ENCODE measurements at regions not wholly inside any gene's neighbourhood (a gene's known extent, or its start where the extent isn't known, plus 50 kb on each side); places are given as distances from the start of the nearest gene placed in this dataset.
A peak's percentile ranks its signal among the peaks of the same experiment; 100 is the strongest.

DNA sequence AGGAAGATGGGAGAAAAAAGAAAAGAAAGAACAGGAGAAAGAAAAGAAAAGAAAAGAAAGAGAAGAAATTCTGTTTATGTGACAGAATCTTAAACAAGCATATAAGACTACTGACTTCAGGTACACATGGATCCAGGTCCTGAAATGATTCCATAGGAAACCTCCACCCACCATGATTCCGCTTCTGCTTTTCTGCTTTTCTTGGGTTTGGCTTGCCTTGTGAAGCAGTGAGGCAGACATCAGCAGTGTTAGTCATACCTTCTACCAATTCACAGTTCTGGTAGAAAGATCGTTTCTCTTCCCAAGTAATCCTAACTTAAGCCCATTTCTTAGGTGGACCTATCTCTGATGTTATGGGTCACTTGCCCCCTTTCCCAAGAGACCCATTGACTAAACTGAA, 660.1 kb upstream of the RBFOX1 start:
- no peak for DNase-seq (ENCODE audit: low read depth)

DNA sequence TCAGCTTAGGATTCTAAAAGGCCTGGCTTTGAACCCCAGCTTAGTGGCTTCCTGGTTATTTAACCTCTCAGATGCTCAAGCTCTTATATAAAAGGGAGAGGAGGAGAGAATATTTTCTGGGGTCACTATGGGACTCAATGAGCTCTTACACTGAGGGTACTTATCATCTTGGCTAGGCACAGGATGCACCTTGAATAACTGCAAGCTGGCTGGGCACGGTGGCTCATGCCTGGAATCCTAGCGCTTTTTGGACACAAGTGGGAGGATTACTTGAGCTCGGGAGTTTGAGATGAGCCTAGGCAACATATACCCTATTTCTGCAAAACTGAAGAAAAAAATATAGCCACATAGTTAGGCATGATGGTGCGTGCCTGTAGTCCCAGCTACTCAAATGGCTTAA, 665.3 kb upstream of the RBFOX1 start:
- DNase-seq (ENCODE audit: low read depth), result no peak

DNA sequence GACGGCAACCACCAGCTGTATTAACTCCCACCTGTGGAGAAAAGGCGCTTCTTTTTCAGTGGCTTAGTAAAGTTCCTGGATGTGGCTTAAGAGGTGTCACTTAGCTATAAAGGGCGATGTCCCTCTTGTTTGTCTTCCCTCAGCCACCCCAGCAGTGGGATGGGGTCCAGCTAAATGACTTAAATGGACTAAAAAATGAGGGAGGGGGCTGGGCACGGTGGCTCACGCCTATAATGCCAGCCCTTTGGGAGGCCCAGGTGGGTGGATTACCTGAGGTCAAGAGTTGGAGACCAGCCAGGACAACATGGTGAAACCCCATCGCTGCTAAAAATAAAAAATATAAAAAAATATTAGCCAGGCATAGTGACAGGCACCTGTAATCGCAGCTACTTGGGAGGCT, 667.5 kb upstream of the RBFOX1 start:
- DNase-seq (ENCODE audit: low read depth), result no peak

DNA sequence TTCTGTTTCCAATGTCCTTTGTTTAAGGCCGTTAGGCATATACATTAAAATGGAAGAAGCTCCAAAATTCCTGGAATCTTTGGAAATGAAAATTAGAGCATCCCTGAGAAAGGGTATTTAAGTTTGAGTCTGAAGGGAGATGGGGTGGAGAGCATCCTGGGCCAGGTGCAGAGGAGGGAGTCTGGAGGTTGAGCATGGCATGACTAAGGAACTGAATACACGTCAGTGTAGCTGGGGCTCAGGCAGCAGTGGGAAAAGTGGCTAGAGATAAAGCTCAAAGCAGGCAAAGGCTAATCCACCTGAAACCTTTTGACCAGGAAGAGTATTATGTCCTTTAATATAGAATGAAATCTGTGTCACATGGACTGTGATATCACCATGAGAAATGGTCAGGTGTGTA, 669.0 kb upstream of the RBFOX1 start:
- DNase-seq (ENCODE audit: low read depth), result no peak

DNA sequence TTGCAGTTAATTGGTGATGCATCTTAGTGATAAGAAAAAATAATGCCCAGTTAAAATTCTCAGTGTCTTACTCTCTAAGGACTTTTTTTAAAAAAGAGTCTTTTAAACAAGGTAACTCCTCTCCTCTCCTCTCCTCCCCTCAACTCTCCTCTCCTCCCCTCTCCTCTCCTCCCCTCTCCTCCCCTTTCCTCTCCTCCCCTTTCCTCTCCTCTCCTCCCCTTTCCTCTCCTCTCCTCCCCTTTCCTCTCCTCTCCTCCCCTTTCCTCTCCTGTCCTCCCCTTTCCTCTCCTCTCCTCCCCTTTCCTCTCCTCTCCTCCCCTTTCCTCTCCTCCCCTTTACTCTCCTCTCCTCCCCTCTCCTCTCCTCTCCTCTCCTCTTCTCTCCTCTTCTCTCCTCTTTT, 675.9 kb upstream of the RBFOX1 start:
- no peak for DNase-seq (ENCODE audit: low read depth)

DNA sequence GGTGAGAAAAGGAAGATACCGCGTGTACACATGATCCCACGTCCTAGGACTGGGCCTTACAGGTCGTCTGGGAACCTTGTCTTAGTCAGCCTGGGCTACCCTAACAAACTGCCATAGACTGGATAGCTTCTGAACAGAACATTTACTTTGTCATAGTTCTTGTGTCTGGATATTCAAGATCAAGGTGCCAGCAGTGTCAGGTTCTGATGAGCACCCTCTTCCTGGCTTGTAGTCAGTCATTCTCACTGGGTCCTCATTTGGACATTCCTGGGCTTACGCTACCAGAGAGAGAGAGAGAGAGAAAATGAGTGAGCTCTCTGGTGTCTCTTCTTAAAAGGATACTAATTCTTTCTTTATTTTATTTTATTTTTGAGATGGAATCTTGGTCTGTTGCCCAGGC, 685.8 kb upstream of the RBFOX1 start:
- DNase-seq (ENCODE audit: low read depth), result no peak

DNA sequence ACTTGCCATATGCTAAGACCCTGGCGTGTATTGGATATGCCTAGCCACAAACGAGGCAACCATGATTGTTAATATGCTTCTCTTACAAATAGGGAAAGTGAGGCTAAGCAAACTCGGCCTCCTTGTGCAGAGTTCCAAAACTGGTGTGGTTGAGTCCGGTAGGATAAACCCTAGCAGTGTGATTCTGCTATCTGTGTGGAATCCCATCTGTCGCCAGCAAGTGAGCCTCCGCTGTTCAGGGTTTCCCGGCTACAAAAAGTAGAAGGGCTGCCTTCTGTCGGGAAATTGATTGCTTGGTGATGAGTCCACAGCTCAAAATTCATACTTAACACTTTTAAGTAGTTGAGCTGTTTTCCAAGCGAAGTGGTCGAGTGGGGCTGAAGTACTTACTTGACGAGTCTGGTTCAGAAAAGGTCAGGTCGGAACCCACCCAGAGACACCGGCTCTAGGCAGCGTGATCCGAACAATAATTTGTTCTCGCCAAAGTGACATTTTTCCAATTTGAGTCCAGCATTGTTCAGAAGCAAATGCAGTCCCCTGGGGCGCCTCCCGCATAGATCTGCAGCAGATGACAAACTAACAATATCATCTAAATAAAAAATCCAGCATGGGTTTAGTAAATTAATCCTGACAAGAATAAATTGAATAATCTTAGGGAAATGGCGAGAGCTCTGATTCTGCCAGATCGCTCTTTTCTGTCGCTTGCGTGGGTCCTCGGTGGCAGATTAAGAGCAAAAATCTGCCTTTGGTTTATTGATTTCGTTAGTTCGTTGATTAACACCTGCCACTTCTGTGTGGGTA, 686.7 kb upstream of the RBFOX1 start:
- DNase-seq (ENCODE audit: low read depth), result no peak

DNA sequence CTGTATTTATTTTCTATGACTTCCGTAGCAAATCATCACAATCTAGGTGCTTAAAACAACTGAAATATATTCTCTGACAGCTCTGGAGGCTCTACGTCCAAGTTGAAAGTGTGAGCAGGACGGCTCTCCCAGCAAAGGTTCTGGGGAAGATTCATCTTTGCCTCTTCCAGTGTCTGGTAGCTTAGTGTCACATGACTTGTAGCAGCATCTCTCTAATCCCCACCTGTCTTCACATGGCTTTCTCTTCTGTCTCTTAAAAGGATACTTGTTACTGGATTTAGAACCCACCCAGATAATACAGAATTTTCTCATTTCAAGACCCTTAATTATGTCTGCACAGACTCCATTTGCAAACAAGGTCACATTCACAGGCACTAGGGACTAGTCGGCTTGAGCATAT, 687.7 kb upstream of the RBFOX1 start:
- DNase-seq (ENCODE audit: low read depth), result no peak

DNA sequence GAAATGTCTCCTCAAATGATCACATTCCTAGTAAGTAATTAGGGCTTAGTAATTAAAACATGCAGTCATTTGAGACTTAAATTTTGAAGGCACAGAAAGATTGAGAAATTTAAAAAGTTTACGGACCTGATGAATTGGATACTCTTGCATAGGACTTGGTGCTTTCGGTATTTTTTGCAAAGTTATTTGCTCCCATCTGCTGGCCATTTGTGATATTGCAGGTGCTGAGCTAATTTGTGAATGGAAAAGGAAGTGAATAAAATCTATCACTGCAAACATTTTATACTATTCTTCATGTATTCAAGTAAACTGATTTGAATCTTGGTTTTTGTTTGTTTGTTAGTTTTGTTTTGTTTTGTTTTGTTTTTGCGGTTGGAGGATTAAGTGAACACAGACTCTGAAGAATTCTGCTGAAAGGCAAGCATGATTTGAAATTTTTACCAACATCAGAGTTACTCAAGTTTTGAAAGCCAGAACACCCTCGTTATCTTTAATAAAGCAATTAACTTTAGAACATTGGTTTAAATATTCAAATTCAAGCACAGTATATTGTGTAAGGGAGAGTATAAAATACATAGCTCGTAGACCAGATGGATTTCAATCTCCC, 689.5 kb upstream of the RBFOX1 start:
- DNase-seq (ENCODE audit: low read depth), result peak; percentile 56

DNA sequence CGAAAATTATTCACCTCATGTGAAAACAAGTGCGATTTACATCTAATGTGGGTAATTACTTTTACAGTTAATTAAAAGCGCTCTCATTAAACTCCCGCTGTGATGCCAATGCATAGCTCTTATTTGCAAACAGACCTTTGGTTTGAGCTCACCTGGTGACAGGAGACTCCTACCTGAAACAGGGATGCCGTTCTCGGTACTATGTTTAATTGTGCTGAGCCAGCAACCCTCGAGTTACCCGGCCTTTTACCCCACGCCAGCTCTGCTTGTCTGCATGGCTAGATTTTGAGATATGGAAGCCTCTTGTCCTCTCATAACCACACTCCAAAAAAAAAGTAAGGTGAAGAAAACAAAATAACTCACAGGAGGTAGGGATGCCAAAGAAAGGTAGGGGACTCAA, 690.4 kb upstream of the RBFOX1 start:
- no peak for DNase-seq (ENCODE audit: low read depth)

DNA sequence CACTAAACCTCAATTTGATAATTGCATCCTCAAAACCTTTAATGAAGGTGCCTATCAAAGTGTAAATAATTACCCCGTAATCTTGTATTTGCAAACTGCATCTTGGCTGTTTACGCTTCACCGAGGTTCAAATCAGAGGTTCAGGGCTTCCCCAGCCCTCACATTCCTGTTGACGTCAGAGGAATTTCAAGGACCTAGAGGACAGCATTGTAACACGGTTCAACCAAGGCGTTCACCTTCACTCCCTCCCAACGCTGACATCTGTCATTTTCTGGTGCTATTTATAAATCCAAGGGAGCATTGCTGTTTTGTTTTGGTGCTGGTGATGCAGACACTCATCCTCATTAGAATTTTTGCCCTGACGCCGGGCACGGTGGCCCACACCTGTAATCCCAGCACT, 691.6 kb upstream of the RBFOX1 start:
- DNase-seq (ENCODE audit: low read depth), result no peak

DNA sequence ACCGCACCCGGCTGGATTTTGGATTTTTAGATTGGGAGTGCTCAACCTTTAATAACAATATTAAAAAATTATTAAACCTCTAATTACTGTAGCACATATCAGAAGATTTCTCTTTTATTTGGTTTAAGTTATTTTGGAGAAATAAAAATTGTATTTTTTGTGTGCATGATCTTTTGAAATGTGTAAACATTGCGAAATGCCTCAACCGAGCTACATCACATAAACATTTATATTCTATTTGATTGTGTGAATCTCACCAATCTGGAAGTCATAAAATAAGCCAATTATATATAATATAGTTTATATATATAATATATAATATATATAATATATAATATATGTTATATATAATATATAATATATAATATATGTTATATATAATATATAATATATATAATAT, 696.2 kb upstream of the RBFOX1 start:
- no peak for DNase-seq (ENCODE audit: low read depth)

DNA sequence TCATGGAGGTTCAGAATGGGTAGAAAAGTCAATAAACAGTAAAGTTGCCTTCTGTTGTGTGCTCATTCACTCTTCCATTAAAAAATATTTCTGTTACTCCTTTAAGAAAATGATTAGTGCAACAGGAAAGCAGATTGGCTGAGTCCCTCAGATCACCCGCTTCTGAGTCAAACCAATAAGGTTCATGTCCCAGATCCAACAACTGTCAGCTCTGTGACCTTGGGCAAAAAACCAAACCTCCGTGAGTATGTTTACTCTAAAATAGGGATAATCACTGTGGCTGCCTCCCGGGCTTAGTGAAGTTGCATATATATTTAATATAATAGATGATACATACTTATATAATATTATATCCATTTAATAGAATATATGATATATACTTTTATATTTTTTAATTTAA, 698.5 kb upstream of the RBFOX1 start:
- DNase-seq (ENCODE audit: low read depth), result no peak

DNA sequence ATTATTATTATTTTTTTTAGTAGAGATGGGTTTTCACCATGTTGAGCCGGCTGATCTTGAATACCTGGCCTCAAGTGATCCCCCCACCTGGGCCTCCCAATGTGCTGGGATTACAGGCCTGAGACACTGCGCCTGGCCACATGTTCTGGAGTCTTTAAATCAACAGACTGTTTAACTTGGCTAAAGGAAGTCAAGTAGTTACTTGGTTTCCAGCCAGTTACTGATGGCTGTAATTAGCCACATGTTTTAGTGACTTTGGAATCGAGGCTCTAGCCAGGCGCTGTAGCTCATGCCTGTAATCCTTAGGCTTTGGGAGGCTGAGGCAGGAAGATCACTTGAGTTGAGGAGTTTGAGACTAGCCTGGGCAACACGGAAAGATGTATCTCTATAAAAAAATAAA, 699.2 kb upstream of the RBFOX1 start:
- DNase-seq (ENCODE audit: low read depth), result no peak

DNA sequence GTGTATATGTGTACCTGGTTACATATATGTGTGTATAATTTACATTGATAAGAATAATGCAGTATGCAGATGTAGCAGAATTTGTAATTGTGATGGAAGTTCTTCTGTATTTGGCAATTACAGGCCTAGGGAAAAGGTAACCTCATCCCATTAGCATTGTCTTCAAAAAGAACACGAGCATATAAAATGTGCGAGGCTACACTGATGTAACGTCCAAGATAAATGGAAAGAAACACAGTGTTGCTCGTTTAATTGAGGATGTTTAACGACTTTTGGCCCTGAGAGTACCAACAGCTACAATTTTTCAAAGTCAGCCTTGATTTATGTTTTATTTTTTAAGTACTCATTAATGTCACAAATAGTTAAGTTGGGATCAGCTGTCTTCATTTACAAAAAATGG, 703.5 kb upstream of the RBFOX1 start:
- DNase-seq (ENCODE audit: low read depth), result no peak

DNA sequence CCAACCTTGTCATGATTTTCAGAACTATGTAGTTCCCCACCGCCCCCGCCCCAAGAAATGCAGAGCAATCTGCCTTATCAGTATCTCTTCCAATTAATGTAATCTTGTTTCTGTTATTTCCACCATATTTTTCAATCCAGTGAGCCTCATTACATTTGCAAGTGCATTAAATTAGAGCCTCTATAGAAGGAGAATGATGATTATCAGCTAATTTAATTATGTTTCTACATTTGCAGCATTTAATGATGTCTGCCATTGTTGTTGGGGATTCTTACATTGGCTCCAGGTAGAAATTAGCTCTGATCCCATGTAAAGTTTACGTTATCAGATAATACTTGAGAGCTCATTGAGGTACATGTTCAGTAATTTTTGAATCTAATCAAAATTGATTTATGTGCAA, 707.0 kb upstream of the RBFOX1 start:
- DNase-seq (ENCODE audit: low read depth), result no peak

DNA sequence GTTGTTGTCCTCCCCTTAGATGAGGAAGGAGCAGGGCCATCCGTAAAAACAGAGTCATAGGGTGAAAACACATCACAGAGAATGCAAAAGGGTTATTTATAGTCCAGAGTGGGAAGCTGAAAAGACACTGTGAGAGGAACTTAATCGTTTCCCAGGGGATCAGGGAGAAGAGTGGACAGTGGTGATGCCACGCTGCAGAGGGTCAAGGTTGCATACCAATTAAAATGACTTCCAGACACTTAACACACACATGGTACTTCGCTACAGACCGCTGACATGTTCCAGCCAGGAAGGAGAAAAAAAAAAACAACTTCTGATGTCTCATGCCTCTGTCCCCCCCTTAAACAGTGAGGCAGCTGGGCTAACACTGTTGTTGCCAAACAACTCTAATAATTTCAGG, 713.8 kb upstream of the RBFOX1 start:
- no peak for DNase-seq (ENCODE audit: low read depth)

DNA sequence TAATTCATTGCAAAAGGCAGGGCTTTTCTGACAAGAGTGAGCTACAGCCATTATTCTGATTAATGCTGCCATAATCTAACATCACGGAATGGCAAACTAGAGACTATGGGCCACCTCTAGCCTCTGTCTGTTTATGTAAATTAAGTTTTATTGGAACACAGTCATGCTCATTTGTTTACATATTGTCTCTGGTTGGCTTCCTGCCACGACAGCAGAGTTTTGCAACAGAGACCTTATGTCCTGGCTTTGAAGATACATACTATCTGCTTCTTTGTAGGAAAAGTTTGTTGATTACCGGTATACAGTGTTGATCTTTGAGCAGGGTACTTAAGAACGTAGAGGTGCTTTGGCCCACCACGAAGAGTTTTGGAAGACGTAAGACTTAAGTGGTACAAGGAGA, 715.9 kb upstream of the RBFOX1 start:
- DNase-seq (ENCODE audit: low read depth), result peak; percentile 43

DNA sequence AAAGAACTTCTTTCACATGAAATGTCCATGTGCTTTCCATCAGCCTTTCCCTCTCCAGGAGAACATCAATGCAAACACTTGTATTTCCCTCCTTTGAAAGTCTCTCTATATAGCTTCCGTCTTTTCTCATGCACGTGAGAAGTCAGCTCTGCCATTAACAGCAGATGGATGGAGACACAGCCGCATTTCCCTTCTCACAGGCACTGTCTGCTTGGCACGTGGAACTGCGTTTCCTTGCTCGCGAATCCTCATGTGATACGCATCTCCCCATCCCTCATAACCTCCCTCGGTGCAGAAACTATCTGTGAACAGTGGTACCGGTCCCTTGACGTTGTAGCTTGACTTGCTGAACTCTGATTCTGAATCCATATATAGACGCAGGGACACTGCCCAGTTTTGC, 717.0 kb upstream of the RBFOX1 start:
- DNase-seq (ENCODE audit: low read depth), result no peak

DNA sequence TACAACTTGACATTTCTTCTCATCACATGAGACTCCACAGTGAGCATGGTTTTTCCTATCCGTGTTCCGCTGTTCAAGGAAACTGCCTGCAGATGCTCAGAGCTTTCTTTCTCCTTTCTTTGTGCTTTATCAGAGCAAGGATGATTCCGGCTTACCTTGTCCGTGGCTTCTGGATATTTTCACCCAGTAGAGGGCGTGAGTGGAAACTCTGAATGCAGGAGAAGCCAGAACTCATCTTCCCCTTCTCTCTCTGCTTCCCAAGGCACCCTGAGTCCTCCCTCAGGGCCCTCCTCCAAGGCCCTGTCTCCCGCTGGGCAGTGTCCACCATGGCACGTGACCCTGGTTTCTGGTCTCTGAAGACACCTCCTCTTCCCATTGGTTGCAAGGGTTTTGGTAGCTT, 721.1 kb upstream of the RBFOX1 start:
- peak; percentile 2 for DNase-seq (ENCODE audit: low read depth)

DNA sequence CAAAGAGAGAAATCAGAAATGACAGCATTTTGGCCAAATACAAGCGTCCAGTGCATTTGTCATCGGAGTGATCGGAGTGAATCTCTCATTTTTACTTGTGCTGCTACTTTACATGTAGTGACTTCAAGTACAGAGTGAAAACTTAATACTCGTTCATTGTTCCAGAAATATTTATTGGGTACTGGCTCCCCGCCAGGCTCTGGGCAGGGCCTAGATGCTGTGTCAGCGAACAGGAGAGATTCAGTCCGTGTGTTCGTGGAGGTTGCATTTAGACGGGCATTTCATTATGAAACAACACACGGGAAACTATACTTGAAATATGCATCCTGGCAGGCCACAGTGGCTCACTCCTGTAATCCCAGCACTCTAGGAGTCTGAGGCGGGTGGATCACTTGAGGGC, 727.2 kb upstream of the RBFOX1 start:
- DNase-seq (ENCODE audit: low read depth), result no peak

DNA sequence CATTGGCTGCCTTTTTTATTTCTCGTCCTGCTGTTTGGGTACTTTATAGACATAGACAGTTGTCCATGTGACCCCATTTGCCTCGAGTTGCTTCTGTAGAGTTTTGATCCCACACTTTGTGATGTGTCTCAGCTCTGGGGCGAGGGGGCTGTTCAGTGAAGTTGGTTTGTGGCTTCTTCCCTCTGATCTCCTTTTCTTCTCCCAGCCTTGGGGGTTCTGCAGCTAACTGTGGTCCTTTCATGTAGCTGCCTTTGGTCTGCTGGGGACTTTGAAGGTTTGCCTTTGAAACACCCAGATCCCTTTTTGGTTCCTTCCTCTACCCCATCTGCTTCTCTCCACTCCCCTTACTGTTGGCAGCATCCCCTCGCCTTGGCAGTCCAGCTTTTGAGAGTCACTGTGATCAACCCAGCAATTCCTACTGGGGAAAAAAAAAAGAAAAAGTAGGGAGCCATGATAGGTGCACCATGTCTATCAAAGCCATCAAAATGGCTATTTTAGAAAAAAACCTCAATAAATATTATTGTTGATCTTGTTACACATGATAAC, 728.8 kb upstream of the RBFOX1 start:
- DNase-seq (ENCODE audit: low read depth), result no peak

DNA sequence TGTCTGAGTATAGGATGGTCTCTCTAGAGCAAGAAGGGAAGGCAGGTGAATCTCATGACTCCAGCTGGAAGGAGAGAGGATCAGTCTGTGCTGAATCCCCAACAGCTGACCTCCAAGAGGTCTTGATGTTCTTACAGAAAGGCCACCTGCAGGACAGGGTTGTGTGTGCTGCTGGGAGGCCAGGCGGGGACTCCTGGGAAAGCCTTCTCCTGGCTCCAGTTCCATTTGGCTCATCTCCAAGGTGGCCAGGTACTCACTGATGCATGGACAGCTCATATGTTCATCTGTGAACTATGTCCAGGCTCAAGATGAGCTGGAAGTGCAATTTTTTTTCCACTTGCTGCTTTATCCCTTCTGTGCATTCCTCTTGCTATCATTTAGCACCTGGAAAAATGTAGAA, 730.2 kb upstream of the RBFOX1 start:
- DNase-seq (ENCODE audit: low read depth), result no peak

DNA sequence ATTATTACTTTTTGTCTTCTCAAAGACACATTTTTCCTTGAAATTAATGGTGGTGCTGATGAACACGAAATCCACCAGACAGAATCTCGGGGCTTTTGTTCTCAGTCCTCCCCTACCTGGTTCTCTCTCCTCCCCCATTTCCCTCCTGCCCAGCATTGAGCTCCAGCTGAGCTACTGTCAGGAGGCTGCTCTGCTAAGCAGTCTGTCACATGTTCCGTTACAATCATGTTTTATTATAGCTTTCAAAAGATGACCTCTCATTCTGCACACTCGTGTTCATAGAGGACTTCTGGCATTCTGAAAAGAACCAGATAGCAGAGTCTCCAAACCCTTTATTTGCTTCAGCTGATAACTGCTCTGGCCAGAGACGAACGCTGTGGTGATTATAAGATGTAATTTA, 732.5 kb upstream of the RBFOX1 start:
- no peak for DNase-seq (ENCODE audit: low read depth)

All from M059J (cell line).